ENCODE measurements at regions not wholly inside any gene's neighbourhood (a gene's known extent, or its start where the extent isn't known, plus 50 kb on each side); places are given as distances from the start of the nearest gene placed in this dataset.
"Not testable (repeated sequence)": the region's sequence is repeated elsewhere in the genome, so short reads cannot be mapped to it uniquely, and the experiment has no call there.

DNA sequence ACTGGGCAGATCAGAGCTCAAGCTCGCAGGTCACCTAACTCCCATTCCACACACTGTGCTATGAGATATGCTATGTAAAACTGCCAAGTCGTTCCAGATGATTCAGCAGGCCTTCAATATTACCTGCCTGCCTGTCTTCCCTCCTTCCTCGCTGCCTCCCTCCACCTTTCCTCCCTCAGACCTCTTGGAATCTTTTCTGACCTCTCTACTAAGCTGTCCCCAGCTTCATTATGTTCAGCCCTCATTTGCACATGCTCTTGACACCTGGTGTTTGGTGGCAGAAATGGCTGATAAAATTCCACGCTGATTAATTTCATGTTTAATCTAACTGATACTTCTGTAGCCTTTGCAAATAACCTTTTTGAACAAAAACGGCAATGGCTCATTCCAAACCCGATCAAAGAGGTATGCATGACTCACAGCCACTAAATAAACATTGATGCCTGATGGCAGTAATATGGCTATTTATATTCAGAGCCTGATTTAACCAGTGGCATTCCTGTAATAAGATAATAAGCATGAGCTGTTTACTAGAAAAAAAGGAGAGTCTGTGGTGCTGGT is 130.8 kb upstream of the EGLN3 start:
- no peak for DNase-seq

DNA sequence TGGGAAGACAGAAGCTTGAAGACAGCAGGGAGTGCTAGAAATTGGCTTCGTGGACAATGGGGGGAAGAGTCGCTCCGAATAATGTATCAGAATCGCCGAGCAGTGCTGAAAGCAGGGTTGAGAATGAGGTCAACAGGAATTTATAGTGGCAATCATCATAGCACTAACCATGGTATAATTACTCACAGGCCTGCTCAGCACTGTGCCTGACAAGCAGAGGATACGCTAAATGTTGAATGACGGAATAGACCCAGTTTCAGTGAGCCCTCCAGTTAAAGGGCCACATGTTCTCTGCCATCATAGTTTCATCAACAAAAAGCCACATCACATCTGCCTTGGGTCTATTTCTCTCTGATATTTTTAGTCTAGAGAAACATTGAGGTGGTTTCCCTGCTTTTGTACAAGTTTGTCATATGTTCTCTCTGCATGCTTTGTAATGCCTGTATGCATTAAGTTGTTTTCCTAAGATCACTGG is 130.3 kb upstream of the EGLN3 start:
- no peak for DNase-seq

- DNase-seq = not testable (repeated sequence)
Observed at GRCh38 chr14:34079643-34080042, 128.8 kb upstream of the EGLN3 start.

DNA sequence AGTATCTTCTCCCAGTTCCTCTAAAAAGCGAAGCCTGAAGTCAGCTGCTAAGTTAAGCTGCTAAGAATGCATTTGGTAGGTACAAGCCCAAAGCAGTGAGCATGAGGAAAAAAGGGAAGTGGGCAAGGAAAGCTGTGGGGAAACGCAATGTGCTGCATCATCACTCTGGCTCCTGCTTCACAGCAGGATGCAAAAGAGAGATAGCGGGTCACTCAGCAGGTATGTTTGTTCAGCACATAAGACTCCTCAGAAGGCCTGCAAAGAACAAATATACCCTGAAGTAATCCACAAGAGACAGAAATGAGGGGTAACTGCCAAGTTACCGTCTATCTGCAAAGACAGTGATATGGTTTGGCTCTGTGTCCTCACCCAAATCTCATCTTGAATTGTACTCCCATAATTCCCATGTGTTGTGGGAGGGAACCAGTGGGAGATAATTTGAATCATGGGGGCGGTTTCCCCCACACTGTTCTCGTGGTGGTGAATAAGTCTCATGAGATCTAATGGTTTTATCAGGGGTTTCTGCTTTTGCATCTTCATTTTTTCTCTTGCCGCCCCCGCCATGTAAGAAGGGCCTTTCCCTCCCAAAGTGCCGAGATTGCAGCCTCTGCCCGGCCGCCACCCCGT is 127.4 kb upstream of the EGLN3 start:
- no peak for DNase-seq

- DNase-seq = no peak
Observed at GRCh38 chr14:34075826-34076225, 125.0 kb upstream of the EGLN3 start.

DNA sequence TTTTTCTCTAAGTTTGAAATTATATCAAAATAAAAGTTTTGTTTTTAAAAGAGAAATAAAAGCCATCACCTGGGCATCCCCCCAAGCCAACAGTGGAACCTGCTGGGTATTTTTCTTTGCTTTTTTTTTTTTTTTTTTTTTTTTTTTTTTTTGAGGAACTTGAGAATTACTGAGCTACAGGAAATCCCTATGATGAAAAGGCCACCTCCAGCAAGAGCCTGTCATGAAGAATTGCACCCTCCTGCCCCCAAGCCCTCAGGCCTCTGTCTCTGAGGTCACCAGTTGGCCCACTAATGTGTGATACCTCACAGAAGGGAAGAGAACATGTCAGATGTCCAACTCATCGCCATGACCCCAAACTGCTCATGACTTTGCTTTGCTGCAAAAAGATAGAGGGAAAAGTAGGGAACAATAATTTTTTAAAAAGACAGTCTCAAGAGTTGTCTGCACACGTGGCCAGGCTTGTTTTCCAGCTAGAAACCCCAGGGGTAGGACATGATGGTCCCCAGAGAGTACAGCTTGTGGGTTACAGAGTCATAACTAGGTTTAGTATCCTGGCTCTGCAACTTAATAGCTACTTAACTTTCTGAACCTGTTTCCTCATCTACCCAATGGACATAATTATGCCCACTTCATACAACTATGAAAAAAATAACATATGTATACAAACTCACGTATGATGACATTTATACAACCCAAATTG is 124.3 kb upstream of the EGLN3 start:
- DNase-seq = no peak

- no peak for DNase-seq
Observed at GRCh38 chr14:34072921-34073320, 122.0 kb upstream of the EGLN3 start.

DNA sequence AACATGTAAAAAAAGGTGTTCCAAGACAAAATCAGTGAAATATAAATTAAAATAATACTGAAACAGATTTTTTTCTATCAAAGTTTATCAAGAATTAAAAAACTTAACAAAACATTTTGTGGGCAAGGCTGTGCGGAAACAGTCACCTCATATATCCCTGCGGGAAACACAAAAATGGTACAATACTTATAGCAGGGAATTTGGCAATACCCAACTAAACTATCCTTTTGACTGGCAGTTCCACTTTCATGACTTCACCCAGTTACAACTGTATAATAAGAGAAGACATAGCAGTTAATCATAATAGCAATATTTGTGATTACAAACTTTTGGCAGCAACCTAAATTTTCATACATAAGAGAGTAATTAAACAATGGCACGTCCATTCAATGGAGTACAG is 121.5 kb upstream of the EGLN3 start:
- DNase-seq = no peak

GRCh38 chr14:34070917-34071407 is 120.1 kb upstream of the EGLN3 start:
- no peak for DNase-seq

DNA sequence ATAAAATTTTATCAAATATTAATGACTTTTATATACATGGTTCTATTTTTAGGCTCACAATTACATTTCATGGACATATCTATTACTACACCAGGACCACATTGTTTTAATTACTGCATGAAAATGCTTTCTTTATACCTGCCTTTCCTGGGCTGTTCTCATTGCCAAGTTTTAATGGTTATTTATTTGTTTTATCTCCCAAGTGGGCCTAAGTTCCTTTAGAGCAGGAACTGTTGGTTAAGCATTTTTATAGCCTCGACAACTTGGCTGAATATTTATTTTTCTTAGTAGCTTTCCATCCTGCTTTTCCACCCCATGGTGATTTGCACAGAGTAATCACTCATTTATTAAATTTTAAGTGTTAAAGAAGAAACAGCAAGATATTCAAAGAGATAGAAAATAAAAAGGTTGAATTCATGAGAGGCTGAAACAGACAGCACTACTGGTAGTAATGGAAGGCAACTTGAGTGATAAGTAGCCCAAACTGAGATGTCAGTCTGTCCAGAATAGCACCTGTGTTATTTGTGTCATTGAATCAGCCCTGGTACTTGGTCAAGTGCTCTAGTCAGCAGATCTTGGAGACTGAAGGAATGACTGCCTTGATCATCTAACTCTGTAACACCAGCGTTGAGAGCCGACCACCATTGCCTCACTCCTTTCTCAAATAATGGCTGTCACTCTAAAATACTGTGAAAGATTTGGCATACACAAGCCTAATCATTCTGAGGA is 119.1 kb upstream of the EGLN3 start:
- DNase-seq = no peak

GRCh38 chr14:34067587-34067986 is 116.7 kb upstream of the EGLN3 start:
- no peak for DNase-seq

GRCh38 chr14:34065690-34066391 is 115.0 kb upstream of the EGLN3 start:
- DNase-seq = no peak

GRCh38 chr14:34065236-34065635 is 114.4 kb upstream of the EGLN3 start:
- no peak for DNase-seq

DNA sequence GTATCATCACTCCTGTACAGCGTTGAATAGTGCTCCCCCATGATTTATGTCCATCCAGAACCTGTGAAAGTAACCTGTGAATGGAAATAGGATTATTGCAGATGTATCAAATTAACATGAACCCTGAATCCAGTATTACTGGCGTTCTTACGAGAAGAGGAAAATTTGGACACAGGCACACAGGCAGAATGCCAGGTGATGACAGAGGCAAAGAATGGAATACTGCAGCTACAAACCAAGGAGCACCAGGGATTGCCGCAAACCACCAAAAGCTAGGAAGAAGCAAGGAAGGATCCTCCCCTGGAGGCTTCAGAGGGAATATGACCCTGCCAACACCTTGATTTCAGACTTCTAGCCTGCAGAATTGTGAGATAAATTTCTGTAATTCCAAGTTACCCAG is 113.5 kb upstream of the EGLN3 start:
- no peak for DNase-seq

DNA sequence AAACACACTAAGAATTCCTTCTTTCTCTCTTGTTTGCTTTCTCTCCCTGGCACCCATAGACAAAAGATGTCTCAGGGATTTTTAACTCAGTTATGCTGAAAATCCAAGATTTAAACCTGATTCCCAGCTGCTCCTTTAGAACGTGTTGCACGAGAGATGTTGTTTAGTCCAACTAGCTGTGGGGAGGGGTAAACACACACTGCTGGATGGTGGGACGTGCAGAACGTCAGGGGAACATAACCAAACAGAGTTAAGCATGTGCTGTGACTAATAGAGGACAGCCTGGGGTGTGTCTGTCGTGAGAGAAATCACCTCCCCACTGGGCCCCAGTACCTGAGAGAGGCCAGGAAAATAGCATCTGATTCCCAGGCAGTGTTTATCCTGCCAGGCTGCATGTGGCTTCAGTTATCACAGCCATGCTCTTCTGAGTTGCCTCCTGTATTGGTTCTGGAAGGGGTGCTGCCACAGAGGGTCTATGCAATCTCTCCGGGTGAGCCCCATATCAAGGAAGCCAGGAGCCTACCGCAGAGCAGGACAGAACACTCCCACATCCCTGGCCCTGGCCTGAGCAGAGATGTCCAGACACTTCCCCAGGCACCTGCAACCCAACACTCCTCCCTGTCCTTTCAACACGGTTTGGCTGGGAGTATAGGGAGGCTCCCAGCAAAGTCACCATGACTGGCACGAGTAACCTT is 112.7 kb upstream of the EGLN3 start:
- no peak for DNase-seq

- DNase-seq = no peak
Observed at GRCh38 chr14:34063042-34063441, 112.2 kb upstream of the EGLN3 start.

DNA sequence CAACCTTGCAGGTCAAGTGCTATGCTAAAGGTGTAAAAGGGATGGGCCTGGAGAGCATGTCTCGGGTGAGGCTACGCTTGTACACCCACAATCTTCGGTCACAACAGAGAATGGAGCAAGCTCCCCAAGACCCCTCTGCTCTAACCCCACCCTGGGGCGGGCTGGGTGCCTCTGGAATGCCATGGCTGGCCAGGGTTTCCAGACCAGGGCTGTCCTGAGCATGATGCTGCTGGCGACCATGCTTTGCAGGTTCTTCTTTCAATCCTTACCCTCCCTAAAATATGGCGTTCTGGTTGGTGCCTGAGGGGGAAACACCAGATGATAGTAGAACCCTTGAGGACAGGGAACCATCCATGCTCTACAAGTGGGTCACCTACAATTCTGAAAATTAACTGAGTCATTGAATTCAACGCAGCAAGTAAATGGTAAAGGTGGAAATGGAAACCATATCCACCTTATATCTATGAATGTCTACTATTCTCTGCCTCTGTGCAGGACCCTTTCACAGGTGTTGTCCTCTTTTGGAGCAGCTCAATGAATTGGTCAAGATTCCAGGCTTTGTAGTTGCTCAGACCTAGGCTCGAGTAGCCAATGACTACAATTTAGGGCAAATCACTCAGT is 111.6 kb upstream of the EGLN3 start:
- no peak for DNase-seq

GRCh38 chr14:34060651-34060999 is 109.8 kb upstream of the EGLN3 start:
- DNase-seq = no peak

GRCh38 chr14:34059925-34060650 is 109.2 kb upstream of the EGLN3 start:
- peak; percentile 51 for DNase-seq

GRCh38 chr14:34059037-34059924 is 108.4 kb upstream of the EGLN3 start:
- no peak for DNase-seq
